Mesendoderm (in vitro differentiated cells): ENCODE measurements at regions not wholly inside any gene's neighbourhood (a gene's known extent, or its start where the extent isn't known, plus 50 kb on each side); places are given as distances from the start of the nearest gene placed in this dataset.

Experiments used
- DNase-seq: peaks from one replicate; pipeline ENCODE4 v3.0.0; 2013
- H2AK5ac ChIP-seq: 2 replicates; pipeline ENCODE4 v1.6.1; 2013; ENCODE audit warnings: low read length, inconsistent platforms
- H2BK120ac ChIP-seq: 2 replicates; pipeline ENCODE4 v1.6.1; 2013; ENCODE audit warnings: low read depth, mild to moderate bottlenecking, low read length, moderate library complexity, mixed read lengths
- H2BK15ac ChIP-seq: replicated peaks from 2 replicates; pipeline ENCODE4 v1.6.1; 2013; ENCODE audit warnings: low read depth, mild to moderate bottlenecking, moderate library complexity
- H2BK5ac ChIP-seq: 2 replicates; pipeline ENCODE4 v1.6.1; 2013; ENCODE audit warnings: low read length, inconsistent platforms
- H3K18ac ChIP-seq: 2 replicates; pipeline ENCODE4 v1.6.1; 2013; ENCODE audit warnings: mild to moderate bottlenecking, low read length, mixed read lengths
- H3K23ac ChIP-seq: one replicate; pipeline ENCODE4 v1.6.1; 2013; ENCODE audit warnings: low read length
- H3K27ac ChIP-seq: 2 replicates; pipeline ENCODE4 v1.5.1; 2013; ENCODE audit warnings: low read depth, mild to moderate bottlenecking, inconsistent platforms, low read length, moderate library complexity
- H3K27me3 ChIP-seq: 2 replicates; pipeline ENCODE4 v1.6.1; 2013; ENCODE audit warnings: low read length, control low read depth, mild to moderate bottlenecking, inconsistent platforms; ENCODE audit not compliant: insufficient read depth, poor library complexity
- H3K36me3 ChIP-seq: 2 replicates; pipeline ENCODE4 v1.6.1; 2013; ENCODE audit warnings: low read length, inconsistent platforms; ENCODE audit not compliant: control insufficient read depth, insufficient read depth
- H3K4ac ChIP-seq: one replicate; pipeline ENCODE4 v1.6.1; 2013; ENCODE audit warnings: low read depth, mild to moderate bottlenecking, low read length, moderate library complexity
- H3K4me1 ChIP-seq: 2 replicates; pipeline ENCODE4 v1.6.1; 2013; ENCODE audit warnings: low read depth, low read length, inconsistent platforms; ENCODE audit not compliant: control insufficient read depth
- H3K4me2 ChIP-seq: 2 replicates; pipeline ENCODE4 v1.6.1; 2013; ENCODE audit warnings: low read length
- H3K4me3 ChIP-seq: 2 replicates; pipeline ENCODE4 v1.5.1; 2013; ENCODE audit warnings: mild to moderate bottlenecking, low read length
- H3K56ac ChIP-seq: one replicate; pipeline ENCODE4 v1.6.1; 2013; ENCODE audit warnings: low read length
- H3K79me1 ChIP-seq: 2 replicates; pipeline ENCODE4 v1.6.1; 2013; ENCODE audit warnings: low read length, inconsistent platforms
- H3K79me2 ChIP-seq: 2 replicates; pipeline ENCODE4 v1.6.1; 2013; ENCODE audit warnings: mild to moderate bottlenecking, low read length; ENCODE audit not compliant: control insufficient read depth, insufficient read depth
- H3K9ac ChIP-seq: 2 replicates; pipeline ENCODE4 v1.6.1; 2013; ENCODE audit warnings: low read length, inconsistent platforms
- H4K5ac ChIP-seq: one replicate; pipeline ENCODE4 v1.6.1; 2013; ENCODE audit warnings: low read length
- H4K8ac ChIP-seq: one replicate; pipeline ENCODE4 v1.6.1; 2013; ENCODE audit warnings: low read depth, mild to moderate bottlenecking, control low read depth, low read length, moderate library complexity
- WGBS: extraction: QIAGEN DNeasy Blood & Tissue Kit; methylation state at CpG from one replicate; pipeline ENCODE4 v1.1.7; 2013; ENCODE audit warnings: low lambda C conversion rate, missing lambda C conversion rate; ENCODE audit not compliant: insufficient coverage; ENCODE audit errors: extremely low coverage; 5-methylcytosine and 5-hydroxymethylcytosine counted together

DNA sequence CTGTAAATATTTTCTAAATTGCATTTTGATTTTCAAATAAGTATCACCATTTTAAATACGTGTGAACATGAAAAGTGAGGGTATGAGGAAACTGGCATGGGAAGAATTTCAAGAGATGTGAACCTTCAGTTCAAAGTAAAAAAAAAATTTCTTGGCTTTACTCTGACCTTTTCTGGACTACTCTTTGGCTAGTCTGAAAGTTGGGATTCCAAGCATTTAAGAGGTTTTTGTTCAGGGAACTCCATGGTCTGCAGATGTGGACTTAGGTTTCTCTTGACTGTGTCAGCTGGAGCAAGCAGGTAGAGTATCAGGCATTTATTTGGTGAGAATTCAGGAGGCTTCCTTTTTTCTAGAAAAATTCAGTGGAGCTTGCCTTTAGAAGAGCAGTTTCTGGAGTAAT lies 311.6 kb downstream of the LRIG3 start:
- Histone ChIP-seq H3K4me2 (no peak overlapping the region), H2AK5ac (no peak overlapping the region), H3K27ac (no peak overlapping the region), H4K5ac (no peak overlapping the region), H3K27me3 (no peaks in the 10 kb centered on the region), H2BK120ac (no peak overlapping the region), H4K8ac (no peak overlapping the region), H3K56ac (no peak overlapping the region), H3K4ac (no peak overlapping the region), H3K9ac (no peak overlapping the region), H3K23ac (no peak overlapping the region), H3K4me1 (no peaks in the 10 kb centered on the region), H3K79me1 (no peaks in the 10 kb centered on the region), H2BK5ac (no peak overlapping the region), H3K4me3 (no peak overlapping the region), H2BK15ac (no peak overlapping the region), H3K18ac (no peak overlapping the region), H3K36me3 (no peaks in the 10 kb centered on the region), H3K79me2 (no peaks in the 10 kb centered on the region)
- no peak for DNase-seq
- no CpG with 5 or more reads among the region's 1 CpG for WGBS

DNA sequence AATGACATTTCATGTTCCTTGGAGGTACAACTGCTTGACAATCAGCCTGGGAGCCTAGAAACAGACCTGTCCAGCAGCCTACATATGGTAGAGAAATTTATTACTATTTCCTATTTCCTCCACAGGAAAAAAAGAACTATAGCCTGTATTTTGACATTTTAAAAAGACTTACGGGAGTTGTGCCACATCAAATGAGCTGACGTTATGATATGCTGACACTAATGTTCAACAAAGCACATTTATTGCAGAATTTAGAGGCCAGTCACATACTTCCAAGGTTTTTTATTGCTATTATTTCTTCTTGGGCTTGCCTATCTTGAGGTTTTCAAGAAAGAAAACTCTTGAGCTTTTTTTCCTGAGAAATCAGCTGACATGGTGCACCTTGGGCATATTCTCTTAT lies 305.3 kb downstream of the LRIG3 start:
- Histone ChIP-seq H2BK15ac (no peak overlapping the region), H3K23ac (no peak overlapping the region), H3K27ac (no peak overlapping the region), H2BK120ac (no peak overlapping the region), H3K27me3 (no peaks in the 10 kb centered on the region), H3K4me1 (no peaks in the 10 kb centered on the region), H3K9ac (no peak overlapping the region), H3K4me2 (no peak overlapping the region), H3K4ac (no peak overlapping the region), H3K4me3 (no peak overlapping the region), H3K56ac (no peak overlapping the region), H3K18ac (no peak overlapping the region), H2BK5ac (no peak overlapping the region), H4K8ac (no peak overlapping the region), H3K36me3 (no peaks in the 10 kb centered on the region), H2AK5ac (no peak overlapping the region), H4K5ac (no peak overlapping the region), H3K79me2 (no peaks in the 10 kb centered on the region), H3K79me1 (no peaks in the 10 kb centered on the region)
- DNase-seq, result no peak
- no CpG with 5 or more reads among the region's 2 CpGs for WGBS

DNA sequence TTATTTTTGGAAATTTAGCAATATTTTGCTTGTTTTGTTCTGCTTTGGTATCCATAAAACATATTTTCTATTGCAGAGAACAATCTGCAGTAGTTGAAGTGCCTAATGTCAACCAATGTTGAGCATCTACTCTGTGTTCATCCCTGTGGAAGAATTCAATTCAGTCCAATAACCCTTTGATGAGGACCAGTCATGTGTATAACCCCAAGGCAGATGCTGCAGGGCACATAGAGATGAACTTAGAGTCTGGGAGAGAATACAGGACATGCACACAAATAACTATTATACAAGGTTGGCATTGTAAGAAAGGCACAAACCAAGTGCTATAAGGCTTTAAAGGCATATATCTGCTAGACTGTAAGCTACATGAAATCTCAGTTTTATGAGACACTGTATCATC lies 304.7 kb downstream of the LRIG3 start:
- Histone ChIP-seq H3K4ac (no peak overlapping the region), H3K4me3 (no peak overlapping the region), H3K56ac (no peak overlapping the region), H4K5ac (no peak overlapping the region), H3K79me2 (no peaks in the 10 kb centered on the region), H3K27ac (no peak overlapping the region), H3K23ac (no peak overlapping the region), H2AK5ac (no peak overlapping the region), H3K36me3 (no peaks in the 10 kb centered on the region), H4K8ac (no peak overlapping the region), H3K18ac (no peak overlapping the region), H2BK15ac (no peak overlapping the region), H3K27me3 (no peaks in the 10 kb centered on the region), H3K4me1 (no peaks in the 10 kb centered on the region), H2BK120ac (no peak overlapping the region), H3K79me1 (no peaks in the 10 kb centered on the region), H3K9ac (no peak overlapping the region), H3K4me2 (no peak overlapping the region), H2BK5ac (no peak overlapping the region)
- no peak for DNase-seq

DNA sequence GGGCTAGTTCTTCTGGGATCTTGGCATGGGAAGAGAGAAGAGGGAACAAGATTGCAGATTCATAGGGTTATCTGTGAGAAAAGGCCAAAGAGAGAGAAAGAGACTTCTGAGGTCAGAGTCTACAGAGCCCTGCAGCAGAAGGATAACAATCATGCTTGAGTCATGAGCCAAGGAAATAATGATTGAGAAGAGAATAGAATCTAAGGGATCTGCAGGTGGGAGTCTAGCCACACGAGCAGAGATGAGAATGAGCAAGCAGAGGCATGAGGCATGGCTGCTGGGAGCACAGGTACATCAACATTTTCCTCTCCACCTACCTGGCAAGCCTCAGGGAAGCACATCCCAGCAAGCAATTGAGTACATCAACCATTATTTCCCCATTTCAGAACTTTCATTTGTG lies 303.7 kb downstream of the LRIG3 start:
- H4K5ac ChIP-seq, result no peak overlapping the region
- H4K8ac ChIP-seq, result no peak overlapping the region
- H3K79me1 ChIP-seq, result no peaks in the 10 kb centered on the region
- H3K4me1 ChIP-seq, result no peaks in the 10 kb centered on the region
- no peaks in the 10 kb centered on the region for H3K27me3 ChIP-seq
- no peaks in the 10 kb centered on the region for H3K36me3 ChIP-seq
- H3K4me2 ChIP-seq, result no peak overlapping the region
- H3K18ac ChIP-seq, result no peak overlapping the region
- H3K79me2 ChIP-seq, result no peaks in the 10 kb centered on the region
- H3K4me3 ChIP-seq, result no peak overlapping the region
- no peak overlapping the region for H3K56ac ChIP-seq
- no peak overlapping the region for H3K9ac ChIP-seq
- H2BK5ac ChIP-seq, result no peak overlapping the region
- H2BK15ac ChIP-seq, result no peak overlapping the region
- H3K4ac ChIP-seq, result no peak overlapping the region
- H2AK5ac ChIP-seq, result no peak overlapping the region
- DNase-seq, result no peak
- WGBS, result no CpG with 5 or more reads among the region's 1 CpG
- H3K27ac ChIP-seq, result no peak overlapping the region
- H2BK120ac ChIP-seq, result no peak overlapping the region
- no peak overlapping the region for H3K23ac ChIP-seq

GRCh38 chr12:58621126-58621525 lies 299.2 kb downstream of the LRIG3 start:
- H4K5ac ChIP-seq, result no peak overlapping the region
- H3K79me2 ChIP-seq, result no peaks in the 10 kb centered on the region
- no peak overlapping the region for H3K56ac ChIP-seq
- H3K27ac ChIP-seq, result no peak overlapping the region
- no peak overlapping the region for H3K23ac ChIP-seq
- no peak overlapping the region for H3K4me3 ChIP-seq
- no peak overlapping the region for H2BK15ac ChIP-seq
- no peak overlapping the region for H2AK5ac ChIP-seq
- no peaks in the 10 kb centered on the region for H3K36me3 ChIP-seq
- H3K4ac ChIP-seq, result no peak overlapping the region
- H3K79me1 ChIP-seq, result no peaks in the 10 kb centered on the region
- no peak for DNase-seq
- WGBS, result no CpG with 5 or more reads among the region's 5 CpGs
- H2BK120ac ChIP-seq, result no peak overlapping the region
- H3K18ac ChIP-seq, result no peak overlapping the region
- no peaks in the 10 kb centered on the region for H3K4me1 ChIP-seq
- H3K9ac ChIP-seq, result no peak overlapping the region
- no peak overlapping the region for H3K4me2 ChIP-seq
- no peak overlapping the region for H2BK5ac ChIP-seq
- H3K27me3 ChIP-seq, result no peaks in the 10 kb centered on the region
- H4K8ac ChIP-seq, result no peak overlapping the region

DNA sequence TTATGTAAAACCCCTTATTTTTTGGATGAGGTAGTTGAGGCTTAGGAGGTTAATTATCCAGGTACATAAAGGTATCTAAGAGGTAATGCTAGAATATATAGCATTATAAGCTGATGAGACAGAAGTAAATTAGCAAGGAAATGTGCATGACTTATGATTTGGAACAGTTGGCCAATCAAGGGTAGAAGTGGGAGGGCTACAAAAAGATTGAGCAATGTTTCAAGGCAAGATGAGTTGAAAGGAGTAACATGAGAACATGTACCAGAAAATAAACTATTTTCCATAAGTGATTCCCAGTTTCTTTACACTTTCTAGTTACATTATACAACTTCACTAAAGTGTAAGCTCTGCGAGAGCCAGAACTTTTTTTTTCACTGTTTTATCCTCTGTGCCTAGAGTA lies 290.9 kb downstream of the LRIG3 start:
- Histone ChIP-seq H3K27ac (no peak overlapping the region), H3K79me2 (no peaks in the 10 kb centered on the region), H3K4me2 (no peak overlapping the region), H3K4ac (no peak overlapping the region), H4K8ac (no peak overlapping the region), H3K56ac (no peak overlapping the region), H3K4me1 (no peaks in the 10 kb centered on the region), H2BK5ac (no peak overlapping the region), H3K18ac (no peak overlapping the region), H2BK15ac (no peak overlapping the region), H3K79me1 (no peaks in the 10 kb centered on the region), H3K23ac (no peak overlapping the region), H2BK120ac (no peak overlapping the region), H3K4me3 (no peak overlapping the region), H4K5ac (no peak overlapping the region), H3K36me3 (no peaks in the 10 kb centered on the region), H2AK5ac (no peak overlapping the region), H3K27me3 (no peaks in the 10 kb centered on the region), H3K9ac (no peak overlapping the region)
- no peak for DNase-seq
- no CpG with 5 or more reads among the region's 1 CpG for WGBS
